Adrenal gland (tissue), 9 donors: ENCODE measurements at regions not wholly inside any gene's neighbourhood (a gene's known extent, or its start where the extent isn't known, plus 50 kb on each side); places are given as distances from the start of the nearest gene placed in this dataset.

Experiments used
- DNase-seq, 7 donors: peaks; one replicate each; pipeline ENCODE4 v3.0.0-alpha.2; 2019 to 2020
- H3K27ac ChIP-seq, 5 donors: fragments of 200-600 bp; sonication (generic) in 4 of 5; 1 replicate in 3 of 5; 2 replicates in 2 of 5; pipeline versions ENCODE4 v1.5.1 to v1.8.0; 2016 to 2020; ENCODE audit warnings: mild to moderate bottlenecking in 1 of 5
- H3K27me3 ChIP-seq: fragments of 200-600 bp; 2 replicates; pipeline ENCODE4 v1.8.0; 2021
- H3K36me3 ChIP-seq, 2 donors: fragments of 200-600 bp; replicated peaks in 1 of 2; 1 replicate in 1 of 2; 2 replicates in 1 of 2; pipeline versions ENCODE4 v1.5.1 to v1.8.0; 2018 to 2022
- H3K4me1 ChIP-seq, 2 donors: fragments of 200-600 bp; replicated peaks in 1 of 2; 1 replicate in 1 of 2; 2 replicates in 1 of 2; pipeline versions ENCODE4 v1.5.1 to v1.8.0; 2018 to 2021
- H3K4me3 ChIP-seq, 4 donors: fragments of 200-600 bp; sonication (generic) in 3 of 4; one replicate each; pipeline ENCODE4 v1.5.1; 2016 to 2018
- H3K9me3 ChIP-seq, 3 donors: fragments of 200-600 bp; sonication (generic) in 1 of 3; replicated peaks in 1 of 3; 1 replicate in 2 of 3; 2 replicates in 1 of 3; pipeline versions ENCODE4 v1.5.1 to v1.8.0; 2016 to 2021
- POLR2A ChIP-seq, 2 donors: fragments of 450-650 bp; IDR thresholded peaks; one replicate each; pipeline ENCODE4 v1.6.1; 2017; ENCODE audit warnings: antibody characterized with exemption in 2 of 2, mild to moderate bottlenecking in 2 of 2, moderate library complexity in 1 of 2
- WGBS, 4 donors: extraction: QIAGEN DNeasy Blood & Tissue Kit in 2 of 4; methylation state at CpG; one replicate each; pipeline versions ENCODE4 v1.1.5 to v1.1.7; 2013 to 2017; 5-methylcytosine and 5-hydroxymethylcytosine counted together
- intact Hi-C, 2 donors: fragments of 100-400 bp; cut with DNase I; formaldehyde crosslinking; loops; one replicate each; pipeline versions ENCODE4 v1.14.1 to v1.15.0; 2022 to 2023
- TF ChIP-seq, protein P1 (sequence below), 6 experiments: fragments of 450-650 bp in 4 of 6; fragments of 200-600 bp in 2 of 6; sonication (generic) in 1 of 6; IDR thresholded peaks; 1 replicate in 5 of 6; 2 replicates in 1 of 6; pipeline versions ENCODE4 v1.5.1 to v1.8.0; 2016 to 2021; ENCODE audit warnings: antibody characterized with exemption in 6 of 6, mild to moderate bottlenecking in 2 of 6, moderate library complexity in 1 of 6
- donor health status: healthy with polysubstance abuse.
- donor health status: Bipolar disorder and iron deficiency.
- donor health status: DM: yes; HTN: yes; CAD: no.
- donor health status: DM: no; HTN: no; CAD: no.
- donor health status: DM: no; HTN: no; CAD: no.

DNA sequence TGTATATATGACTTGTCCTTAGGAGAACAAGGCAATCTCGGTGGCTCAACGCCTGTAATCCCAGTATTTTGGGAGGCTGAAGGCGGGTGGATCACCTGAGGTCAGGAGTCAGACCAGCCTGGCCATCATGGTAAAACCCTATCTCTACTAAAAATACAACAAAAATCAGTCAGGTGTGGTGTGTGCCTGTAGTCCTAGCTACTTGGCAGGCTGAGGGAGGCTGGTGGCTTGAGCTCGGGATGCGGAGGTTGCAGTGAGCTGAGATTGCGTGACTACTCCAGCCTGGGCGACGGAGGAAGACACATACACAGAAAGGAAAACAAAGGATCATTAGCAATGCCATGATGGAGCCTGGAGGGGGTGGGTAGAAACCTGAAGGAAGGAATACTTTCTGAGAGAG, 166.6 kb upstream of the RREB1 start:
- no peak for TF ChIP-seq POLR2A (IDR thresholded peaks at IDR 0.05)
- TF ChIP-seq, protein P1, sequence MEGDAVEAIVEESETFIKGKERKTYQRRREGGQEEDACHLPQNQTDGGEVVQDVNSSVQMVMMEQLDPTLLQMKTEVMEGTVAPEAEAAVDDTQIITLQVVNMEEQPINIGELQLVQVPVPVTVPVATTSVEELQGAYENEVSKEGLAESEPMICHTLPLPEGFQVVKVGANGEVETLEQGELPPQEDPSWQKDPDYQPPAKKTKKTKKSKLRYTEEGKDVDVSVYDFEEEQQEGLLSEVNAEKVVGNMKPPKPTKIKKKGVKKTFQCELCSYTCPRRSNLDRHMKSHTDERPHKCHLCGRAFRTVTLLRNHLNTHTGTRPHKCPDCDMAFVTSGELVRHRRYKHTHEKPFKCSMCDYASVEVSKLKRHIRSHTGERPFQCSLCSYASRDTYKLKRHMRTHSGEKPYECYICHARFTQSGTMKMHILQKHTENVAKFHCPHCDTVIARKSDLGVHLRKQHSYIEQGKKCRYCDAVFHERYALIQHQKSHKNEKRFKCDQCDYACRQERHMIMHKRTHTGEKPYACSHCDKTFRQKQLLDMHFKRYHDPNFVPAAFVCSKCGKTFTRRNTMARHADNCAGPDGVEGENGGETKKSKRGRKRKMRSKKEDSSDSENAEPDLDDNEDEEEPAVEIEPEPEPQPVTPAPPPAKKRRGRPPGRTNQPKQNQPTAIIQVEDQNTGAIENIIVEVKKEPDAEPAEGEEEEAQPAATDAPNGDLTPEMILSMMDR (IDR thresholded peaks at IDR 0.05) = no peak

DNA sequence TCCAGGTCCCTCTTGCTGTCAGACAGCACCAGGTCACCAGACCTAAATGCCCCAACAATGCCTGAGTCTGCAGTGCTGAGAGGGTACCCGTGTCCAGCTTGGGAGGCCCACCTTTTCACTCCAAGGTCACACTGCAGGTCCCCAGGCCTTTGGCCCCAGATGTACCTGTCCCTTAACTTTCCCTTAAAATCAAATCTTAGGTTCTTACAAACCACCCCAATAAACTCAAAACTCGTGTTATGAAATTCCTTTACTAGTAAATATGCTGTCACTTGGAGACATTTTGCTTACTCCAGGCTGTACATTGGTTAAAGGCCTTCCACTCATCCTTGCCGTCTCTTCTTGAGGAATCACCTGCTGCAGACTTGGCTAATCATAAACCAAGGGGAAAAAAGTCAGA, 165.7 kb upstream of the RREB1 start:
- H3K27ac ChIP-seq = no peak overlapping the region

More for the DNA sequence above, 166.6 kb upstream of the RREB1 start:
- H3K4me1 ChIP-seq = no peaks in the 10 kb centered on the region
- 95 to 100% (median 98%) methylated on average over 8 of the region's 8 CpGs for WGBS, 4 donors
- H3K27me3 ChIP-seq = no peaks in the 10 kb centered on the region
- DNase-seq = no peak
- H3K9me3 ChIP-seq = no peaks in the 10 kb centered on the region
- H3K36me3 ChIP-seq = no peaks in the 10 kb centered on the region
- intact Hi-C loops = no loop called here
- H3K27ac ChIP-seq = no peak overlapping the region
- no peak overlapping the region for H3K4me3 ChIP-seq

DNA sequence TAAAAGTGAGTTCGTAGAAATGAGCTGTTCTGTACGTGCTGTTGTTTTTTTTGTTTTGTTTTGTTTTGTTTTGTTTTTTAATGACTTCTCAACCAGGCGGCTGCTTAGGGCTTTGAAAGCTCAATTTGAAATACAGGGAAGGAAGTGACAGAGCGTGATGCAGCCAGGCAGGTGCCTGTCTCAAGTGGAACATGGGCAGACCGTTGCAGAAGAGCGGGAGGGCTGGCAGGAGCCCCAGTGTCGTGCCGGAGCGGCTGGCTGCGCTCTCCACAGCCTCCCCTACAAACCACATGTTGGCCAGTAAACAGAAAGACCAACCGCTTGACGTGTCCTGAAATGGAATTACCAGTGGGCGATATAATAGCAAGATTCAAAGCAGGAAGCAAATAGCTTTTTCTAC, 164.9 kb upstream of the RREB1 start:
- H3K4me3 ChIP-seq = no peak overlapping the region
- no peak overlapping the region for H3K27ac ChIP-seq
- no peaks in the 10 kb centered on the region for H3K27me3 ChIP-seq
- 61 to 81% (median 69%) methylated on average over 13 of the region's 13 CpGs for WGBS, 4 donors
- intact Hi-C loops = no loop called here
- H3K9me3 ChIP-seq = no peaks in the 10 kb centered on the region
- no peak for DNase-seq
- no peaks in the 10 kb centered on the region for H3K36me3 ChIP-seq
- TF ChIP-seq, protein P1 (IDR thresholded peaks at IDR 0.05) = no peak
- no peak for TF ChIP-seq POLR2A (IDR thresholded peaks at IDR 0.05)
- H3K4me1 ChIP-seq = no peaks in the 10 kb centered on the region

More for the DNA sequence above, 165.7 kb upstream of the RREB1 start:
- intact Hi-C loops = no loop called here
- H3K36me3 ChIP-seq = no peaks in the 10 kb centered on the region
- H3K27me3 ChIP-seq = no peaks in the 10 kb centered on the region
- WGBS, 4 donors = 80 to 91% (median 85%) methylated on average over 3 of the region's 3 CpGs
- no peaks in the 10 kb centered on the region for H3K9me3 ChIP-seq
- H3K4me1 ChIP-seq = no peaks in the 10 kb centered on the region
- H3K4me3 ChIP-seq = no peak overlapping the region
- TF ChIP-seq POLR2A (IDR thresholded peaks at IDR 0.05) = no peak
- TF ChIP-seq, protein P1 (IDR thresholded peaks at IDR 0.05) = no peak
- DNase-seq = no peak

DNA sequence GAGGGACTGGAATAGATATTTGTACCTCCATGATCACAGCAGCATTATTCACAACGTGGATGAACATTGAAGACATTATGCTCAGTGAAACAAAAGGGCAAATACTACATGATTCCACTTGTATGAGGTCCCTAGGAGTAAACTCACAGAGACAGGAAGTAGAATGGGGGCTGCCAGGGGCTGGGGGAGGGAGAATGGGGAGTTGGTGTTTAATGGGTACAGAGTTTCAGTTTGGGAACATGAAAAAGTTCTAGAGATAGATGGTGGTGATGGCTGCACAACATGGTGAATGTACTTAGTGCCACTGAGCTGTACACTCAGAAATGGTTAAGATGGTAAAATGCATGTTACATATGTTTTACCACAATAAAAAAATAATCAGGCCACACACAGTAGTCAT, 164.3 kb upstream of the RREB1 start:
- no peak for DNase-seq
- no peaks in the 10 kb centered on the region for H3K36me3 ChIP-seq
- no peaks in the 10 kb centered on the region for H3K9me3 ChIP-seq
- no peaks in the 10 kb centered on the region for H3K4me1 ChIP-seq
- TF ChIP-seq POLR2A (IDR thresholded peaks at IDR 0.05) = no peak
- TF ChIP-seq, protein P1 (IDR thresholded peaks at IDR 0.05) = no peak
- H3K27ac ChIP-seq = no peak overlapping the region
- 59 to 71% (median 64%) methylated on average over 1 of the region's 1 CpG for WGBS, 4 donors
- no peaks in the 10 kb centered on the region for H3K27me3 ChIP-seq
- no peak overlapping the region for H3K4me3 ChIP-seq
- intact Hi-C loops = no loop called here
